ENCODE measurements at regions not wholly inside any gene's neighbourhood (a gene's known extent, or its start where the extent isn't known, plus 50 kb on each side); places are given as distances from the start of the nearest gene placed in this dataset.

- H3K27ac ChIP-seq (ENCODE audit: poor library complexity, severe bottlenecking): no peak overlapping the region
- no peaks in the 10 kb centered on the region for H3K9me3 ChIP-seq (ENCODE audit: severe bottlenecking)
- no peak overlapping the region for H3K4me3 ChIP-seq (ENCODE audit: severe bottlenecking)
- TF ChIP-seq, protein P1, sequence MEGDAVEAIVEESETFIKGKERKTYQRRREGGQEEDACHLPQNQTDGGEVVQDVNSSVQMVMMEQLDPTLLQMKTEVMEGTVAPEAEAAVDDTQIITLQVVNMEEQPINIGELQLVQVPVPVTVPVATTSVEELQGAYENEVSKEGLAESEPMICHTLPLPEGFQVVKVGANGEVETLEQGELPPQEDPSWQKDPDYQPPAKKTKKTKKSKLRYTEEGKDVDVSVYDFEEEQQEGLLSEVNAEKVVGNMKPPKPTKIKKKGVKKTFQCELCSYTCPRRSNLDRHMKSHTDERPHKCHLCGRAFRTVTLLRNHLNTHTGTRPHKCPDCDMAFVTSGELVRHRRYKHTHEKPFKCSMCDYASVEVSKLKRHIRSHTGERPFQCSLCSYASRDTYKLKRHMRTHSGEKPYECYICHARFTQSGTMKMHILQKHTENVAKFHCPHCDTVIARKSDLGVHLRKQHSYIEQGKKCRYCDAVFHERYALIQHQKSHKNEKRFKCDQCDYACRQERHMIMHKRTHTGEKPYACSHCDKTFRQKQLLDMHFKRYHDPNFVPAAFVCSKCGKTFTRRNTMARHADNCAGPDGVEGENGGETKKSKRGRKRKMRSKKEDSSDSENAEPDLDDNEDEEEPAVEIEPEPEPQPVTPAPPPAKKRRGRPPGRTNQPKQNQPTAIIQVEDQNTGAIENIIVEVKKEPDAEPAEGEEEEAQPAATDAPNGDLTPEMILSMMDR (IDR thresholded peaks at IDR 0.05; ENCODE audit: poor library complexity, severe bottlenecking): peak; percentile 23
- DNase-seq (ENCODE audit: low spot score) (no peak), ATAC-seq (ENCODE audit: low read depth) (no peak)
- no peaks in the 10 kb centered on the region for H3K36me3 ChIP-seq (ENCODE audit: low read depth)
- H3K27me3 ChIP-seq (ENCODE audit: insufficient read depth, poor library complexity, severe bottlenecking): no peaks in the 10 kb centered on the region
- H3K4me1 ChIP-seq (ENCODE audit: insufficient read depth, poor library complexity, severe bottlenecking): no peaks in the 10 kb centered on the region
Measured at GRCh38 chrX:4263030-4263803, 549.8 kb upstream of the PRKX start.

GRCh38 chrX:4253092-4253491, 539.6 kb upstream of the PRKX start:
- no peaks in the 10 kb centered on the region for H3K4me1 ChIP-seq (ENCODE audit: insufficient read depth, poor library complexity, severe bottlenecking)
- DNase-seq (ENCODE audit: low spot score): no peak
- TF ChIP-seq, protein P1 (IDR thresholded peaks at IDR 0.05; ENCODE audit: poor library complexity, severe bottlenecking): no peak
- no peaks in the 10 kb centered on the region for H3K9me3 ChIP-seq (ENCODE audit: severe bottlenecking)
- ATAC-seq (ENCODE audit: low read depth): no peak
- no peaks in the 10 kb centered on the region for H3K27me3 ChIP-seq (ENCODE audit: insufficient read depth, poor library complexity, severe bottlenecking)
- no peak overlapping the region for H3K4me3 ChIP-seq (ENCODE audit: severe bottlenecking)
- H3K36me3 ChIP-seq (ENCODE audit: low read depth): no peaks in the 10 kb centered on the region
- H3K27ac ChIP-seq (ENCODE audit: poor library complexity, severe bottlenecking): no peak overlapping the region

DNA sequence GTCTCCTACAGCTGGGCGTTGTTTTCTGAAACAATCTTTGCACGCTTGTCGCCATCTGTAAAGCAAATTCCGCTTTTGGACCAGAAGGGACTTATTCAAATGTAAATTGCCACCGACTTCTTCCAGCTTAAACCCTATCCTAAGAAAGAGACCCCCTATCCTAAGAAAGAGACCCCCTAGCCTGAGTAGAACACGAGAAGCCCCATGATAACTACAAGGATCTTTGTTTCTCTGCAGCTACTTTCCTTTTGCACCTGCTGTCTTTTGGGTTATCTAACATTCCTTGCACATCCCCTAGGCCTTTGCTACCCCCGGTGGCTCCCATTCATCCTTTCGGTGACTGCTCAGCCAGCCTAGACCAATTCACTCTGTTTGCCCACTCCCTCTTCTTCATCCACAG, 536.0 kb upstream of the PRKX start:
- Histone ChIP-seq H3K9me3 (ENCODE audit: severe bottlenecking) (no peaks in the 10 kb centered on the region), H3K27me3 (ENCODE audit: insufficient read depth, poor library complexity, severe bottlenecking) (no peaks in the 10 kb centered on the region), H3K27ac (ENCODE audit: poor library complexity, severe bottlenecking) (no peak overlapping the region), H3K4me1 (ENCODE audit: insufficient read depth, poor library complexity, severe bottlenecking) (no peaks in the 10 kb centered on the region), H3K36me3 (ENCODE audit: low read depth) (no peaks in the 10 kb centered on the region), H3K4me3 (ENCODE audit: severe bottlenecking) (no peak overlapping the region)
- no peak for ATAC-seq (ENCODE audit: low read depth)
- no peak for DNase-seq (ENCODE audit: low spot score)
- TF ChIP-seq, protein P1 (IDR thresholded peaks at IDR 0.05; ENCODE audit: poor library complexity, severe bottlenecking): no peak

GRCh38 chrX:4243759-4244158, 530.3 kb upstream of the PRKX start:
- Histone ChIP-seq H3K27ac (ENCODE audit: poor library complexity, severe bottlenecking) (no peak overlapping the region), H3K9me3 (ENCODE audit: severe bottlenecking) (no peaks in the 10 kb centered on the region), H3K4me1 (ENCODE audit: insufficient read depth, poor library complexity, severe bottlenecking) (no peaks in the 10 kb centered on the region), H3K36me3 (ENCODE audit: low read depth) (no peaks in the 10 kb centered on the region), H3K27me3 (ENCODE audit: insufficient read depth, poor library complexity, severe bottlenecking) (no peaks in the 10 kb centered on the region), H3K4me3 (ENCODE audit: severe bottlenecking) (no peak overlapping the region)
- DNase-seq (ENCODE audit: low spot score): no peak
- ATAC-seq (ENCODE audit: low read depth): no peak
- TF ChIP-seq, protein P1 (IDR thresholded peaks at IDR 0.05; ENCODE audit: poor library complexity, severe bottlenecking): no peak

DNA sequence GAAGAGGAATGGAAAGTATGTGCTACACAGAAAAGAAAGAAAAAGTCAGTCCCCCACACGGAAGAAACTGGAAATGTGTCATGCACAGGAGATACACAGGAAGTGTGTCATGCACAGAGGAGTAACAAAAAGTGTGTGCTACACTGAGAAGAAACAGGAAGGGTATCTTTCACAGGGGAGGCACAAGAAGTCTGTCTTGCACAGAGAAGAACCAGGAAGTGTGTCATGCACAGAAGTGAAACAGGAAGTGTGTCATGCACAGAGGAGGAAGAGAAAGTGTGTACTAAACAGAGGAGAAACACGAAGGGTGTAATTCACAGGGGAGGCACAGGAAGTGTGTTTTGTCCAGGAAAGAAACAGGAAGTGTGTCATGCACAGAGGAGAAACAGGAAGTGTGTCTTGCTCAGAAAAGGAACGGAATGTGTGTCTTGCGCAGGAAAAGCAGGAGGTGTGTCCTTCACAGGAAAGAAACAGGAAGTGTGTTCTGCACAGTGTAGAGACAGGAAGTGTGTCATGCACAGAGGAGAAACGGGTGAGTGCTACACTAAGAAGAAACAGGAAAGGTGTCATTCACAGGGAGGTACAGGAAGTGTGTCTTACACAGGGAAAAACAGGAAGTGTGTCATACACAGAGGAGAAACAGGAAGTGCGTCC, 527.2 kb upstream of the PRKX start:
- TF ChIP-seq, protein P1 (IDR thresholded peaks at IDR 0.05; ENCODE audit: poor library complexity, severe bottlenecking): no peak
- no peaks in the 10 kb centered on the region for H3K9me3 ChIP-seq (ENCODE audit: severe bottlenecking)
- no peaks in the 10 kb centered on the region for H3K36me3 ChIP-seq (ENCODE audit: low read depth)
- DNase-seq (ENCODE audit: low spot score): no peak
- no peak for ATAC-seq (ENCODE audit: low read depth)
- H3K27me3 ChIP-seq (ENCODE audit: insufficient read depth, poor library complexity, severe bottlenecking): no peaks in the 10 kb centered on the region
- H3K4me3 ChIP-seq (ENCODE audit: severe bottlenecking): no peak overlapping the region
- H3K4me1 ChIP-seq (ENCODE audit: insufficient read depth, poor library complexity, severe bottlenecking): no peaks in the 10 kb centered on the region
- peak overlapping the region; percentile 27 for H3K27ac ChIP-seq (ENCODE audit: poor library complexity, severe bottlenecking)

Data from RWPE2 (cell line).